RWPE1 (cell line): ENCODE measurements at regions not wholly inside any gene's neighbourhood (a gene's known extent, or its start where the extent isn't known, plus 50 kb on each side); places are given as distances from the start of the nearest gene placed in this dataset.

Experiments
- CTCF ChIA-PET: fragments of 350-600 bp; sonication (Branson Sonifier 250); formaldehyde crosslinking; extraction: SDS; loops from one replicate; lab custom pipeline; 2021; lab: Yijun Ruan, JAX
- POLR2A ChIA-PET: fragments of 400-600 bp; formaldehyde crosslinking; extraction: SDS; loops from one replicate; lab custom pipeline; 2020; ENCODE audit warnings: antibody characterized with exemption; ENCODE audit not compliant: low non-redundant PET; lab: Yijun Ruan, JAX
- DNase-seq: peaks from one replicate; pipeline ENCODE4 v3.0.0; 2012; ENCODE audit warnings: low spot score
- H3K27ac ChIP-seq: fragments of 450-650 bp; 2 replicates; pipeline ENCODE4 v1.5.1; 2017
- TF ChIP-seq, protein P1 (sequence below): fragments of 450-650 bp; conservative IDR thresholded peaks from 2 replicates; pipeline ENCODE4 v1.5.1; 2017; ENCODE audit warnings: low read depth, mild to moderate bottlenecking

GRCh38 chr5:174180639-174181038 is 135.1 kb downstream of the NSG2 start:
- POLR2A ChIA-PET, result no interaction called here
- H3K27ac ChIP-seq, result no peak overlapping the region
- TF ChIP-seq, protein P1, sequence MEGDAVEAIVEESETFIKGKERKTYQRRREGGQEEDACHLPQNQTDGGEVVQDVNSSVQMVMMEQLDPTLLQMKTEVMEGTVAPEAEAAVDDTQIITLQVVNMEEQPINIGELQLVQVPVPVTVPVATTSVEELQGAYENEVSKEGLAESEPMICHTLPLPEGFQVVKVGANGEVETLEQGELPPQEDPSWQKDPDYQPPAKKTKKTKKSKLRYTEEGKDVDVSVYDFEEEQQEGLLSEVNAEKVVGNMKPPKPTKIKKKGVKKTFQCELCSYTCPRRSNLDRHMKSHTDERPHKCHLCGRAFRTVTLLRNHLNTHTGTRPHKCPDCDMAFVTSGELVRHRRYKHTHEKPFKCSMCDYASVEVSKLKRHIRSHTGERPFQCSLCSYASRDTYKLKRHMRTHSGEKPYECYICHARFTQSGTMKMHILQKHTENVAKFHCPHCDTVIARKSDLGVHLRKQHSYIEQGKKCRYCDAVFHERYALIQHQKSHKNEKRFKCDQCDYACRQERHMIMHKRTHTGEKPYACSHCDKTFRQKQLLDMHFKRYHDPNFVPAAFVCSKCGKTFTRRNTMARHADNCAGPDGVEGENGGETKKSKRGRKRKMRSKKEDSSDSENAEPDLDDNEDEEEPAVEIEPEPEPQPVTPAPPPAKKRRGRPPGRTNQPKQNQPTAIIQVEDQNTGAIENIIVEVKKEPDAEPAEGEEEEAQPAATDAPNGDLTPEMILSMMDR, result no peak
- no peak for DNase-seq
- CTCF ChIA-PET, result no interaction called here

GRCh38 chr5:174182111-174182510 is 136.6 kb downstream of the NSG2 start:
- CTCF ChIA-PET, result interaction anchor here (0.7 kb wide), 2 partner anchors 119 to 646 kb away, joined by 3 to 5 read pairs; no protein-coding TSS in a partner anchor

DNA sequence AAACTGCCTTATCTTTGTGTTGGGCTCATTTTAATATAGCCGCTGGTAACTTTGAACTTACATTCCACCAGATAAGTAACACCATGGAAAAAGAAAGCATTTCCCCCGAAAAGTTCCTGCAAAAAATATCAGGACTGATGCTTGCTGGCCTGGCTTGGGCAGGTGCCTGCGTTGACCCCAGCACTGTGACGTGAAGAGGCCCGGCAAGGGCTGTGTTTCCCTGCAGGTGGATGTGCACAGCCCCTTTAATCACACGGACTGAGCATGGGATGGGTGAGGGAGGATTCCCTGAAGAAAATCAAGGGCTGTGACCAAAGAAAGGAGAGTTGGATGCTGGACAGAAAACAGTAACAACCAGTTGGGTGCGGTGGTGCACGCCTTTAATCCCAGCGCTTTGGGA is 138.2 kb downstream of the NSG2 start:
- TF ChIP-seq, protein P1, result no peak
- ChIA-PET POLR2A (no interaction called here), CTCF (no interaction called here)
- H3K27ac ChIP-seq, result no peak overlapping the region
- DNase-seq, result no peak

More at GRCh38 chr5:174182111-174182510, 136.6 kb downstream of the NSG2 start:
- no peak overlapping the region for H3K27ac ChIP-seq
- TF ChIP-seq, protein P1, result no peak
- POLR2A ChIA-PET, result no interaction called here
- DNase-seq, result no peak

GRCh38 chr5:174185506-174185905 is 140.0 kb downstream of the NSG2 start:
- ChIA-PET CTCF (no interaction called here), POLR2A (no interaction called here)
- TF ChIP-seq, protein P1, result no peak
- no peak for DNase-seq
- no peak overlapping the region for H3K27ac ChIP-seq

DNA sequence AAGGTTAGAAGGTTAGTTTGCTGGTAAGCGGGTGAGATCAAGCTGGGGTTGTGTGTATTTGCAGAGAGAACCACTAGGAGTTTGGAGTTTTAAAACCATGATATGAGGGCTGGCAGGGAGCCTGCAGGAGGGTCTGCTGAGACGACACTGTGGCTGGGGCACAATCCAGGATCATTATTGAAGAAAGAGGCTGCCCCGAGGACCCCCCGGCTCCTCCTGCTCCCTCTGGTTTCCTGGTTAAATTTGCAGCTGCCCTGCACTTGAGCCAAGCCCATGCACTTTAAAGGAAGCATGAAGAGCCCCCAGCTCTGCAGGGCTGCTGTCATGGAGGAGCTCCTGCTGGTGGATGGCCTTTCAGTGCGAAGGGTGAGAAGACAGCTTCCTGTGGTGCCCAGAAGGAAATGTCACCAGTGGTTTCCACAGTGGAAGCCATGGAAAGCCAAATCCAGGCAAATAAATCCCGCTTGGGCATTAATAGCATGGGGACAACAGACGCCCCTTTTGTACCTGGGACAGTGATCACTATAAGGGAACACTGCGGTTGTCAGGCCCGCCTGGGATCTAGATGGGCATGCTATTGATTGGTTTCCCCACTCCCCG is 140.7 kb downstream of the NSG2 start:
- H3K27ac ChIP-seq, result no peak overlapping the region
- TF ChIP-seq, protein P1, result no peak
- ChIA-PET POLR2A (no interaction called here), CTCF (interaction anchor here (0.6 kb wide), 1 partner anchor 95 kb away, joined by 3 read pairs; no protein-coding TSS in a partner anchor)
- no peak for DNase-seq

DNA sequence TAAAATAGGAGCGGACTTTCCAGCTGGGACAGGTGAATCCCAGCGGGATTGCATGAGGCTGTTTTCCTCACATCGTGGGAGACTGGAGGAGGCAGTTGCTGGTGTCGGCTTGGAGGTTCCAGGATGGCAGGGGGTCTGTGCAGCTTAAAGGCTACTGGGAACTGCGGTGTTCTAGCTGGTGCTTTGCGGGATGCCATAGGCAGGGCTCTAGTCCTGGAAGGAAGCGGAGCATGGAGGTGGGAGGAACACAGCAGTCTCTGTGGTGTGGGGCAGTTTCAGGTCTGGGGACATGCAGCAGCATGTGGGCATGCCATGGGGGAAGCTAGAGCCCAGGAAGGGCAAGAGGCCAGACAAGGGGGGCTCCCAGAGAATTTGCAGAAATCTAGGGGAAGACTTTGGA is 141.5 kb downstream of the NSG2 start:
- TF ChIP-seq, protein P1, result no peak
- DNase-seq, result no peak
- CTCF ChIA-PET, result no interaction called here
- no peak overlapping the region for H3K27ac ChIP-seq
- POLR2A ChIA-PET, result no interaction called here
